Neural cell (in vitro differentiated cells): ENCODE measurements at regions not wholly inside any gene's neighbourhood (a gene's known extent, or its start where the extent isn't known, plus 50 kb on each side); places are given as distances from the start of the nearest gene placed in this dataset.

Experiments
- H2AFZ ChIP-seq: fragments of 200-600, 300-800 bp; sonication (generic), shearing (Covaris generic); 2 replicates; pipeline ENCODE4 v1.6.0; 2014; ENCODE audit warnings: low read depth, mild to moderate bottlenecking, antibody characterized with exemption, low read length, moderate library complexity
- H3F3A ChIP-seq: fragments of 200-600 bp; shearing (Covaris generic); 2 replicates; pipeline ENCODE4 v1.6.1; 2016; ENCODE audit warnings: mild to moderate bottlenecking, moderate library complexity, mixed read lengths, antibody characterized with exemption, low read length; ENCODE audit not compliant: insufficient read depth, poor library complexity, severe bottlenecking
- H3K27ac ChIP-seq: fragments of 200-600, 300-800 bp; sonication (generic), shearing (Covaris generic); 2 replicates; pipeline ENCODE4 v1.5.1; 2014; ENCODE audit warnings: mild to moderate bottlenecking, low read length, moderate library complexity
- H3K27me3 ChIP-seq: fragments of 300-800, 200-600 bp; sonication (generic), shearing (Covaris generic); 2 replicates; pipeline ENCODE4 v1.6.0; 2014; ENCODE audit warnings: mild to moderate bottlenecking, low read depth, low read length, moderate library complexity; ENCODE audit not compliant: insufficient read depth
- H3K36me3 ChIP-seq: fragments of 300-800, 200-600 bp; sonication (generic), shearing (Covaris generic); 2 replicates; pipeline ENCODE4 v1.5.1; 2014; ENCODE audit warnings: mild to moderate bottlenecking, antibody characterized with exemption, low read length, moderate library complexity; ENCODE audit not compliant: insufficient read depth
- H3K4me2 ChIP-seq: fragments of 300-800, 200-600 bp; sonication (generic), shearing (Covaris generic); 2 replicates; pipeline ENCODE4 v1.6.0; 2014; ENCODE audit warnings: mild to moderate bottlenecking, low read length
- H3K4me3 ChIP-seq: fragments of 300-800, 200-600 bp; sonication (generic), shearing (Covaris generic); 2 replicates; pipeline ENCODE4 v1.5.1; 2014; ENCODE audit warnings: mild to moderate bottlenecking, low read length, moderate library complexity
- H3K79me2 ChIP-seq: fragments of 200-600 bp; shearing (Covaris generic); replicated peaks from 2 replicates; pipeline ENCODE4 v1.6.0; 2014; ENCODE audit warnings: mild to moderate bottlenecking, low read length, moderate library complexity; ENCODE audit not compliant: insufficient read depth
- H3K9ac ChIP-seq: fragments of 300-800, 200-600 bp; sonication (generic), shearing (Covaris generic); 2 replicates; pipeline ENCODE4 v1.6.1; 2016; ENCODE audit warnings: mild to moderate bottlenecking, low read length, mixed read lengths
- H3K9me2 ChIP-seq: fragments of 200-600 bp; shearing (Covaris generic); 2 replicates; pipeline ENCODE4 v1.6.1; 2016; ENCODE audit warnings: mild to moderate bottlenecking, low read length, mixed read lengths; ENCODE audit not compliant: insufficient read depth
- H3K9me3 ChIP-seq: fragments of 200-600, 300-800 bp; sonication (generic), shearing (Covaris generic); 2 replicates; pipeline ENCODE4 v1.6.1; 2016; ENCODE audit warnings: mild to moderate bottlenecking, mixed run types, low read length, moderate library complexity, mixed read lengths
- H4K20me1 ChIP-seq: fragments of 200-600 bp; shearing (Covaris generic); 2 replicates; pipeline ENCODE4 v1.6.1; 2016; ENCODE audit warnings: mild to moderate bottlenecking, mixed run types; ENCODE audit not compliant: insufficient read depth
- EP300 ChIP-seq: fragments of 450-650 bp; conservative IDR thresholded peaks from 2 replicates; pipeline ENCODE4 v1.6.1; 2014; ENCODE audit warnings: antibody characterized with exemption, mild to moderate bottlenecking, moderate library complexity; ENCODE audit not compliant: poor library complexity, severe bottlenecking
- EZH2 ChIP-seq: fragments of 200-600, 300-800 bp; shearing (Covaris generic), sonication (generic); IDR thresholded peaks from 2 replicates; pipeline ENCODE4 v1.6.1; 2014; ENCODE audit warnings: antibody characterized with exemption, low read length, borderline replicate concordance, mild to moderate bottlenecking; ENCODE audit not compliant: insufficient read depth, poor library complexity, severe bottlenecking
- MXI1 ChIP-seq: fragments of 450-650 bp; conservative IDR thresholded peaks from 2 replicates; pipeline ENCODE4 v1.6.1; 2014; ENCODE audit warnings: antibody characterized with exemption, mild to moderate bottlenecking; ENCODE audit not compliant: poor library complexity, severe bottlenecking
- POLR2AphosphoS5 ChIP-seq: IDR thresholded peaks from 2 replicates; pipeline ENCODE4 v1.6.1; 2012
- RAD21 ChIP-seq: fragments of 450-650 bp; conservative IDR thresholded peaks from 2 replicates; pipeline ENCODE4 v1.6.1; 2014; ENCODE audit warnings: antibody characterized with exemption, mild to moderate bottlenecking, moderate library complexity
- SMC3 ChIP-seq: fragments of 450-650 bp; conservative IDR thresholded peaks from 2 replicates; pipeline ENCODE4 v1.6.1; 2014; ENCODE audit warnings: antibody characterized with exemption, mild to moderate bottlenecking, moderate library complexity; ENCODE audit not compliant: poor library complexity
- TAF1 ChIP-seq: IDR thresholded peaks from 2 replicates; pipeline ENCODE4 v1.6.1; 2012; ENCODE audit warnings: low read depth
- TF ChIP-seq, protein P1 (sequence below): fragments of 450-650 bp; IDR thresholded peaks from 2 replicates; pipeline ENCODE4 v1.5.1; 2014; ENCODE audit warnings: antibody characterized with exemption, mild to moderate bottlenecking, moderate library complexity; ENCODE audit not compliant: poor library complexity, severe bottlenecking
- TF ChIP-seq, protein P2 (sequence below): IDR thresholded peaks from 2 replicates; pipeline ENCODE4 v1.6.1; 2012; ENCODE audit warnings: borderline replicate concordance

- H4K20me1 ChIP-seq, result no peaks in the 10 kb centered on the region
- no peaks in the 10 kb centered on the region for H3K79me2 ChIP-seq
- H3F3A ChIP-seq, result no peaks in the 10 kb centered on the region
- no peaks in the 10 kb centered on the region for H3K9me3 ChIP-seq
- no peaks in the 10 kb centered on the region for H3K36me3 ChIP-seq
- H2AFZ ChIP-seq, result no peak overlapping the region
- no peak overlapping the region for H3K4me2 ChIP-seq
- no peak overlapping the region for H3K9ac ChIP-seq
- TF ChIP-seq, protein P1, sequence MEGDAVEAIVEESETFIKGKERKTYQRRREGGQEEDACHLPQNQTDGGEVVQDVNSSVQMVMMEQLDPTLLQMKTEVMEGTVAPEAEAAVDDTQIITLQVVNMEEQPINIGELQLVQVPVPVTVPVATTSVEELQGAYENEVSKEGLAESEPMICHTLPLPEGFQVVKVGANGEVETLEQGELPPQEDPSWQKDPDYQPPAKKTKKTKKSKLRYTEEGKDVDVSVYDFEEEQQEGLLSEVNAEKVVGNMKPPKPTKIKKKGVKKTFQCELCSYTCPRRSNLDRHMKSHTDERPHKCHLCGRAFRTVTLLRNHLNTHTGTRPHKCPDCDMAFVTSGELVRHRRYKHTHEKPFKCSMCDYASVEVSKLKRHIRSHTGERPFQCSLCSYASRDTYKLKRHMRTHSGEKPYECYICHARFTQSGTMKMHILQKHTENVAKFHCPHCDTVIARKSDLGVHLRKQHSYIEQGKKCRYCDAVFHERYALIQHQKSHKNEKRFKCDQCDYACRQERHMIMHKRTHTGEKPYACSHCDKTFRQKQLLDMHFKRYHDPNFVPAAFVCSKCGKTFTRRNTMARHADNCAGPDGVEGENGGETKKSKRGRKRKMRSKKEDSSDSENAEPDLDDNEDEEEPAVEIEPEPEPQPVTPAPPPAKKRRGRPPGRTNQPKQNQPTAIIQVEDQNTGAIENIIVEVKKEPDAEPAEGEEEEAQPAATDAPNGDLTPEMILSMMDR, result no peak
- TF ChIP-seq SMC3 (no peak), POLR2AphosphoS5 (no peak), TAF1 (no peak), RAD21 (no peak), EP300 (no peak), EZH2 (no peak), MXI1 (no peak)
- TF ChIP-seq, protein P2, sequence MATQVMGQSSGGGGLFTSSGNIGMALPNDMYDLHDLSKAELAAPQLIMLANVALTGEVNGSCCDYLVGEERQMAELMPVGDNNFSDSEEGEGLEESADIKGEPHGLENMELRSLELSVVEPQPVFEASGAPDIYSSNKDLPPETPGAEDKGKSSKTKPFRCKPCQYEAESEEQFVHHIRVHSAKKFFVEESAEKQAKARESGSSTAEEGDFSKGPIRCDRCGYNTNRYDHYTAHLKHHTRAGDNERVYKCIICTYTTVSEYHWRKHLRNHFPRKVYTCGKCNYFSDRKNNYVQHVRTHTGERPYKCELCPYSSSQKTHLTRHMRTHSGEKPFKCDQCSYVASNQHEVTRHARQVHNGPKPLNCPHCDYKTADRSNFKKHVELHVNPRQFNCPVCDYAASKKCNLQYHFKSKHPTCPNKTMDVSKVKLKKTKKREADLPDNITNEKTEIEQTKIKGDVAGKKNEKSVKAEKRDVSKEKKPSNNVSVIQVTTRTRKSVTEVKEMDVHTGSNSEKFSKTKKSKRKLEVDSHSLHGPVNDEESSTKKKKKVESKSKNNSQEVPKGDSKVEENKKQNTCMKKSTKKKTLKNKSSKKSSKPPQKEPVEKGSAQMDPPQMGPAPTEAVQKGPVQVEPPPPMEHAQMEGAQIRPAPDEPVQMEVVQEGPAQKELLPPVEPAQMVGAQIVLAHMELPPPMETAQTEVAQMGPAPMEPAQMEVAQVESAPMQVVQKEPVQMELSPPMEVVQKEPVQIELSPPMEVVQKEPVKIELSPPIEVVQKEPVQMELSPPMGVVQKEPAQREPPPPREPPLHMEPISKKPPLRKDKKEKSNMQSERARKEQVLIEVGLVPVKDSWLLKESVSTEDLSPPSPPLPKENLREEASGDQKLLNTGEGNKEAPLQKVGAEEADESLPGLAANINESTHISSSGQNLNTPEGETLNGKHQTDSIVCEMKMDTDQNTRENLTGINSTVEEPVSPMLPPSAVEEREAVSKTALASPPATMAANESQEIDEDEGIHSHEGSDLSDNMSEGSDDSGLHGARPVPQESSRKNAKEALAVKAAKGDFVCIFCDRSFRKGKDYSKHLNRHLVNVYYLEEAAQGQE, result no peak
- no peak overlapping the region for H3K27ac ChIP-seq
- no peaks in the 10 kb centered on the region for H3K27me3 ChIP-seq
- H3K4me3 ChIP-seq, result no peak overlapping the region
- H3K9me2 ChIP-seq, result no peaks in the 10 kb centered on the region
These were observed 418.9 kb upstream of the NRP1 start for GRCh38 chr10:33753389-33753788.

- TF ChIP-seq MXI1 (no peak), POLR2AphosphoS5 (peak; percentile 11)
- TF ChIP-seq, protein P1, result no peak
These were observed 415.3 kb upstream of the NRP1 start for GRCh38 chr10:33749790-33750189.

More at GRCh38 chr10:33749790-33750189, 415.3 kb upstream of the NRP1 start:
- Histone ChIP-seq H3K9ac (no peak overlapping the region), H4K20me1 (no peaks in the 10 kb centered on the region), H2AFZ (no peak overlapping the region), H3K36me3 (no peaks in the 10 kb centered on the region), H3K9me2 (no peaks in the 10 kb centered on the region), H3F3A (no peaks in the 10 kb centered on the region), H3K4me2 (no peak overlapping the region), H3K27me3 (no peaks in the 10 kb centered on the region), H3K27ac (no peak overlapping the region), H3K79me2 (no peaks in the 10 kb centered on the region), H3K4me3 (no peak overlapping the region), H3K9me3 (no peaks in the 10 kb centered on the region)
